Endodermal cell (in vitro differentiated cells): ENCODE measurements at regions not wholly inside any gene's neighbourhood (a gene's known extent, or its start where the extent isn't known, plus 50 kb on each side); places are given as distances from the start of the nearest gene placed in this dataset.

Experiments used
- DNase-seq: peaks from one replicate; pipeline ENCODE4 v3.0.0-alpha.2; 2017
- H3K27ac ChIP-seq: 2 replicates; pipeline ENCODE4 v1.5.1; 2013; ENCODE audit warnings: mild to moderate bottlenecking, low read depth, low read length, moderate library complexity
- H3K27me3 ChIP-seq: 2 replicates; pipeline ENCODE4 v1.6.1; 2013; ENCODE audit warnings: mild to moderate bottlenecking, low read length, moderate library complexity; ENCODE audit not compliant: insufficient read depth, control insufficient read depth, poor library complexity, severe bottlenecking
- H3K36me3 ChIP-seq: 2 replicates; pipeline ENCODE4 v1.7.0; 2013; ENCODE audit warnings: mild to moderate bottlenecking, low read length, moderate library complexity; ENCODE audit not compliant: control insufficient read depth, insufficient read depth
- H3K4me1 ChIP-seq: one replicate; pipeline ENCODE4 v1.7.0; 2013; ENCODE audit warnings: low read length; ENCODE audit not compliant: control insufficient read depth, insufficient read depth
- H3K4me3 ChIP-seq: 2 replicates; pipeline ENCODE4 v1.5.1; 2013; ENCODE audit warnings: mild to moderate bottlenecking, low read length, moderate library complexity
- H3K9ac ChIP-seq: 2 replicates; pipeline ENCODE4 v1.6.1; 2013; ENCODE audit warnings: mild to moderate bottlenecking, low read length, moderate library complexity; ENCODE audit not compliant: poor library complexity, severe bottlenecking; ENCODE audit errors: extremely low read depth
- H3K9me3 ChIP-seq: 2 replicates; pipeline ENCODE4 v1.6.1; 2013; ENCODE audit warnings: mild to moderate bottlenecking, low read length, moderate library complexity; ENCODE audit not compliant: control insufficient read depth
- H3K27ac Mint-ChIP-seq: 2 replicates; pipeline ENCODE4 v1.8.0; 2020; ENCODE audit warnings: mixed read lengths
- H3K27me3 Mint-ChIP-seq: 2 replicates; pipeline ENCODE4 v1.8.0; 2021; ENCODE audit warnings: mild to moderate bottlenecking, mixed read lengths; ENCODE audit not compliant: insufficient read depth
- H3K36me3 Mint-ChIP-seq: 2 replicates; pipeline ENCODE4 v1.8.0; 2020; ENCODE audit warnings: low read depth, mixed read lengths
- H3K4me1 Mint-ChIP-seq: 2 replicates; pipeline ENCODE4 v1.8.0; 2020; ENCODE audit warnings: mixed read lengths
- H3K4me3 Mint-ChIP-seq: 2 replicates; pipeline ENCODE4 v1.8.0; 2020; ENCODE audit warnings: mild to moderate bottlenecking, moderate library complexity, mixed read lengths
- H3K9me3 Mint-ChIP-seq: 2 replicates; pipeline ENCODE4 v1.8.0; 2020; ENCODE audit warnings: mild to moderate bottlenecking, mixed read lengths
- WGBS, 2 experiments: methylation state at CpG; one replicate each; pipeline versions ENCODE4 v1.1.5 to v1.1.7; 2013; ENCODE audit warnings: missing lambda C conversion rate in 2 of 2, mixed read lengths in 1 of 2; ENCODE audit not compliant: insufficient coverage in 1 of 2, insufficient read length in 1 of 2; 5-methylcytosine and 5-hydroxymethylcytosine counted together
- TF ChIP-seq, protein P1 (sequence below): fragments of 200-600 bp; sonication (generic); conservative IDR thresholded peaks from 2 replicates; pipeline ENCODE4 v1.5.0; 2021; ENCODE audit warnings: antibody characterized with exemption, mild to moderate bottlenecking

DNA sequence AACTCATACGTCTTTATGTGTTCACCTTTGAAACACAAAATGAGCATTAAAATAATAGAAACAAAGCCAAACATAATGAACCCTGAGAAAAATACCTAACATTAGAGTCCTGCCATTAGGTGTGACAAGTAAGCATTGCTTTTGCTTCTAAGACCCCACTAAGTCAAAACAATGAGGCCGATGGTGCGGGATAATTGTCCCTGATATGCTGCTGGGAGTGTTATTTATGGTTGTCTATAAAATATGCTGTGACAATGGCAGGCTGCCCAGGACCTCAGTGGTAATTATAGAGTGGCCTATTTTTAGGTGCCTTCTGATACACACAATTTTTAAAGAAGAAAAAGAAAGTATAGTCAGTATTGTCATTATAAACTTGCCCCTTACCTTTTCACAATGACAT, 1423.1 kb downstream of the AMY1C start:
- Histone ChIP-seq H3K4me1 (no peaks in the 10 kb centered on the region), H3K4me3 (no peak overlapping the region), H3K36me3 (no peaks in the 10 kb centered on the region), H3K27me3 (no peaks in the 10 kb centered on the region), H3K9me3 (no peaks in the 10 kb centered on the region), H3K9ac (no peak overlapping the region), H3K27ac (no peak overlapping the region)
- Mint-ChIP-seq H3K27me3 (no peaks in the 10 kb centered on the region), H3K27ac (no peak overlapping the region), H3K9me3 (no peaks in the 10 kb centered on the region), H3K36me3 (no peaks in the 10 kb centered on the region), H3K4me1 (no peaks in the 10 kb centered on the region), H3K4me3 (no peak overlapping the region)
- 60 to 82% methylated on average over 1 to 3 of the region's 3 CpGs for WGBS, 2 experiments
- TF ChIP-seq, protein P1, sequence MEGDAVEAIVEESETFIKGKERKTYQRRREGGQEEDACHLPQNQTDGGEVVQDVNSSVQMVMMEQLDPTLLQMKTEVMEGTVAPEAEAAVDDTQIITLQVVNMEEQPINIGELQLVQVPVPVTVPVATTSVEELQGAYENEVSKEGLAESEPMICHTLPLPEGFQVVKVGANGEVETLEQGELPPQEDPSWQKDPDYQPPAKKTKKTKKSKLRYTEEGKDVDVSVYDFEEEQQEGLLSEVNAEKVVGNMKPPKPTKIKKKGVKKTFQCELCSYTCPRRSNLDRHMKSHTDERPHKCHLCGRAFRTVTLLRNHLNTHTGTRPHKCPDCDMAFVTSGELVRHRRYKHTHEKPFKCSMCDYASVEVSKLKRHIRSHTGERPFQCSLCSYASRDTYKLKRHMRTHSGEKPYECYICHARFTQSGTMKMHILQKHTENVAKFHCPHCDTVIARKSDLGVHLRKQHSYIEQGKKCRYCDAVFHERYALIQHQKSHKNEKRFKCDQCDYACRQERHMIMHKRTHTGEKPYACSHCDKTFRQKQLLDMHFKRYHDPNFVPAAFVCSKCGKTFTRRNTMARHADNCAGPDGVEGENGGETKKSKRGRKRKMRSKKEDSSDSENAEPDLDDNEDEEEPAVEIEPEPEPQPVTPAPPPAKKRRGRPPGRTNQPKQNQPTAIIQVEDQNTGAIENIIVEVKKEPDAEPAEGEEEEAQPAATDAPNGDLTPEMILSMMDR = no peak
- DNase-seq = no peak

DNA sequence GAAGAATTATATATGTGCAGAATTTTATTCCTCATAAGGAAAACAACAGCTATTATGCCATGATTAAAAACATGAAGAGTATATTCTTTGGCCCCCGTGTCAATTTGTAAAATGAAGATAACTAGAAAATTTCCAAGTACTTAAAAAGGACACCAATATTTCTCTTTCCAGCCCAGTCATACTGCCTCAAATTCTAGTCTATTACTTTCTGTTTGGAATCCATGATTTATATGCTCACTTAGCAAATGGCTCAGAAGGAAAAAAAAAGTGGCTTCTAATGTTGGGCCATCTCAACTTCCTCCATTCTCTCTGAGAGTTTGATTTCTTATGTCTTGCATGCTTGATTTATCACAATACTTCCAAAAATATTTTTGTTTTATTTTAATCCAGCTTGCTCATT, 1431.1 kb downstream of the AMY1C start:
- no peak overlapping the region for H3K4me3 Mint-ChIP-seq
- no peaks in the 10 kb centered on the region for H3K4me1 Mint-ChIP-seq
- TF ChIP-seq, protein P1 = no peak
- Histone ChIP-seq H3K9me3 (no peaks in the 10 kb centered on the region), H3K4me3 (no peak overlapping the region), H3K4me1 (no peaks in the 10 kb centered on the region), H3K27ac (no peak overlapping the region), H3K36me3 (no peaks in the 10 kb centered on the region), H3K9ac (no peak overlapping the region), H3K27me3 (no peaks in the 10 kb centered on the region)
- H3K9me3 Mint-ChIP-seq = no peaks in the 10 kb centered on the region
- H3K36me3 Mint-ChIP-seq = no peaks in the 10 kb centered on the region
- 100% methylated on average over 1 of the region's 1 CpG for WGBS, 2 experiments
- H3K27ac Mint-ChIP-seq = no peak overlapping the region
- no peak for DNase-seq
- H3K27me3 Mint-ChIP-seq = no peaks in the 10 kb centered on the region

DNA sequence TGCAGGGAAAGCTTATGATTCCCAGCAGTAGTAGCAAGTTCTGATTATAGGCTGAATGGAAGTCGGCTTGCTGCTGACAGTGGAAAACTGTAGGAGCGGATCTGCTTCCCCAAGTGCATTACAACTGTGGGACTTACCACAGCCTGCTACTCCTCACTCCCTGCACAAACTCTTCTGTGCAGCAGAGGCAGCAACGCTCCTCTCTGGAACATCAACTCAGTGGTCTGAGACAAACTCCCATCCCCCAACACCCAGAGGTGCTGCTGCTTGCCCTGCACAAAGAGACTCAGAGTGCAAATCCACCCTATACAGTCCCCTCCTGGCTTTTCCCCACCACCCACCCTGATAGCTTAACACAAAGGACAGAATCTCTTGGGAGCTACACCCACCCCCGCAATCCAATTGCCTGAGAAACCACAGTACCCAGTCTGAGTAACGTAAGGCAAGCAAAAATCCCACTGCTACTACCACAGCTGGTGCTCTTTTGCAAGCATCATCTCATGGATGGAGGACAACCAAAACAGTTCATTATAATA, 1455.2 kb downstream of the AMY1C start:
- Histone ChIP-seq H3K36me3 (no peaks in the 10 kb centered on the region), H3K4me3 (no peak overlapping the region), H3K27ac (no peak overlapping the region), H3K4me1 (no peaks in the 10 kb centered on the region), H3K9me3 (no peaks in the 10 kb centered on the region), H3K27me3 (peaks cover 13% of the 10 kb centered on the region), H3K9ac (no peak overlapping the region)
- 91% methylated on average over 5 of the region's 5 CpGs; no CpG with 5 or more reads in 1 of the 2 experiments for WGBS, 2 experiments
- peaks cover 4% of the 10 kb centered on the region for H3K27me3 Mint-ChIP-seq
- no peaks in the 10 kb centered on the region for H3K4me1 Mint-ChIP-seq
- DNase-seq = peak; percentile 60
- TF ChIP-seq, protein P1 = peak; percentile 58
- H3K27ac Mint-ChIP-seq = no peak overlapping the region
- no peaks in the 10 kb centered on the region for H3K9me3 Mint-ChIP-seq
- H3K4me3 Mint-ChIP-seq = no peak overlapping the region
- H3K36me3 Mint-ChIP-seq = no peaks in the 10 kb centered on the region
